ENCODE measurements at regions not wholly inside any gene's neighbourhood (a gene's known extent, or its start where the extent isn't known, plus 50 kb on each side); places are given as distances from the start of the nearest gene placed in this dataset.

DNA sequence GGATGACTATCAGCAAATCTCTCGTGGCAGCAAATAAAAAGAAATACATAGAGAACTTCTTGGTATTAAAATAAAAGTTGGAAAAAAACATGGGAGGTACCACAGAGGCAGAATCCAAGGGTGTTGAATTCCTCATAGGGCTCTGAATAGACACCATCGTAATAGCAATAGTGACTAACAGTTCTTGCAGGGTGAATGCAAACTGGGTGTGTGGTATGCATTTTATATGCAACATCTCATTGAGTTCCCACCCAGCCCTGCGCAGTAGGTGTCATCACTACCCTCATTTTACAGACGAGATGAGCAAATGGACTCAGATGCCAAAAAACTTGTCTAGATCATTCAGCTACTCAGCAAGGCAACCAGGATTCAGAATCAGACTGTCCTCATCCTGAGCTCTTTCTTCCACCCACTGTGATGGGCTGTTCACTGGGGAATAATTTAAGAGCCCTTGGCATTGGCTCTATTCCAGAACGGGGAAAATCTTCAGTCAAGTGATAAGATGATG lies 354.6 kb upstream of the CDH11 start:
- no peaks in the 10 kb centered on the region for H3K4me1 ChIP-seq (ENCODE audit: control insufficient read depth, insufficient read depth, low read length)
- H3K27ac ChIP-seq (ENCODE audit: low read length) = no peak overlapping the region
- no peak overlapping the region for H3K4me3 ChIP-seq (ENCODE audit: low read length)
- no peak for DNase-seq
- H3K36me3 ChIP-seq (ENCODE audit: control insufficient read depth, insufficient read depth, low read length) = no peaks in the 10 kb centered on the region
- WGBS (ENCODE audit: insufficient coverage, low lambda C conversion rate) = 80% methylated on average over 2 of the region's 5 CpGs
- H3K27me3 ChIP-seq (ENCODE audit: control insufficient read depth, insufficient read depth, low read length) = no peaks in the 10 kb centered on the region
- H3K9me3 ChIP-seq (ENCODE audit: control insufficient read depth, low read depth, low read length) = no peaks in the 10 kb centered on the region

DNA sequence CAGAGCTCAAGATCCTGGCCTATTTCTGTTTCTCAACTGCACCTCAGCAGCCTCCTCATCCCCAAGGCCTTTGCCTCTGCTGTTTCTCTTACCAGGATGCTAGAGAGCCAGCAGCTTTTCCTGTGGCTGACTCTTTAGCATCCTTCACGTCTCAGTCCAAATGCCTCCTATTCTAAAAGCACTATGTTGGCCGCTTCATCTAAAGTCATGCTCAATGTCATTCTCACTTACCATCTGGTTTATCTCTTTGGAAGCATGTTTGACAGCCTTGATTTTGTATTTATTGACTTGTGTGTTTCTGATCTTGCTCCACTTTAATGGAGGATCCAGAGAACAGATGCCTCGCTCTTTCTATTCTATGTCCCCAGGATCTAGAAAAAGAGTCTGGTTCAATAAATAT lies 351.8 kb upstream of the CDH11 start:
- Histone ChIP-seq H3K36me3 (ENCODE audit: control insufficient read depth, insufficient read depth, low read length) (no peaks in the 10 kb centered on the region), H3K9me3 (ENCODE audit: control insufficient read depth, low read depth, low read length) (no peaks in the 10 kb centered on the region), H3K27ac (ENCODE audit: low read length) (no peak overlapping the region), H3K27me3 (ENCODE audit: control insufficient read depth, insufficient read depth, low read length) (no peaks in the 10 kb centered on the region), H3K4me1 (ENCODE audit: control insufficient read depth, insufficient read depth, low read length) (no peaks in the 10 kb centered on the region), H3K4me3 (ENCODE audit: low read length) (no peak overlapping the region)
- DNase-seq = no peak
- WGBS (ENCODE audit: insufficient coverage, low lambda C conversion rate) = no CpG with 5 or more reads among the region's 3 CpGs

DNA sequence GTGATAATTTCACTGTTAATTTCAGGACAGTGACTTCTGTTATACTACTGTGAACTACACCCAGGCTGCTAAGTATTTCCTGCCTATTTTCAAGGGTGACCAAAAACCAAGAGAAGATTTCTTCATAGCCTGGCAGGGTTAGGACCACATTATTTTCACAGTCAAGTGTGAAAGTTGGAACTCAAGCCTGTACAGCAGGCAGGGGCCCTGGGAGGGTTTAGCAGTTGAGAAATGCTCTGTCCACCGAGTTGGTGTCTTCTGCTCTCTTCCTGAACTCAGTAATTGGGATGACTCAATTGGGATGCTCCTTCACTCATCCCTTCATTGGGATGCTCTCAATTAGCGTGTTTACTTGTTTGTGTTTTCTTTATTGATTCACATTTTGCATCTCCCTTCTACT lies 347.3 kb upstream of the CDH11 start:
- no peak for DNase-seq
- no peaks in the 10 kb centered on the region for H3K36me3 ChIP-seq (ENCODE audit: control insufficient read depth, insufficient read depth, low read length)
- no peaks in the 10 kb centered on the region for H3K27me3 ChIP-seq (ENCODE audit: control insufficient read depth, insufficient read depth, low read length)
- H3K4me1 ChIP-seq (ENCODE audit: control insufficient read depth, insufficient read depth, low read length) = no peaks in the 10 kb centered on the region
- no peak overlapping the region for H3K27ac ChIP-seq (ENCODE audit: low read length)
- WGBS (ENCODE audit: insufficient coverage, low lambda C conversion rate) = 100% methylated on average over 1 of the region's 2 CpGs
- no peak overlapping the region for H3K4me3 ChIP-seq (ENCODE audit: low read length)
- H3K9me3 ChIP-seq (ENCODE audit: control insufficient read depth, low read depth, low read length) = no peaks in the 10 kb centered on the region

DNA sequence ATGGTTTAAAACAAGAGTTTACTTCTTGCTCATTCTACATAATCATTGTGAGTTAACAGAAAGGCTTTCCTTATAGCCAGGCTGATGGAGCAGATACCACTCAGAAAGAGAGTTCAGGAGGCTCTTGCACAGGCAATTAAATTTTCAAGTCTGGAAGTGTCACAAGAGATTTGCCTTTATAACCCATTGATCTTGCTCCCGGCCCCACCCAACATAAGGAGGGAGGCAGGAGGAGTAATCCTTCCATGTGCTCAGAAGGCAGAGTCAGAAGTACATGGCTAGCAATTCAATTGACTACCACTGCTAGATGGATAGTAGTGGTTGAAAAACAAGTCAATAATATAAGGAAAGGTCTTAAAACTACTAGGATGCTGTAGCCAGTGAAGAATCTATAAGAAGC lies 346.3 kb upstream of the CDH11 start:
- Histone ChIP-seq H3K27me3 (ENCODE audit: control insufficient read depth, insufficient read depth, low read length) (no peaks in the 10 kb centered on the region), H3K4me3 (ENCODE audit: low read length) (no peak overlapping the region), H3K4me1 (ENCODE audit: control insufficient read depth, insufficient read depth, low read length) (no peaks in the 10 kb centered on the region), H3K27ac (ENCODE audit: low read length) (no peak overlapping the region), H3K9me3 (ENCODE audit: control insufficient read depth, low read depth, low read length) (no peaks in the 10 kb centered on the region), H3K36me3 (ENCODE audit: control insufficient read depth, insufficient read depth, low read length) (no peaks in the 10 kb centered on the region)
- DNase-seq = no peak
- WGBS (ENCODE audit: insufficient coverage, low lambda C conversion rate) = no CpG with 5 or more reads among the region's 1 CpG

DNA sequence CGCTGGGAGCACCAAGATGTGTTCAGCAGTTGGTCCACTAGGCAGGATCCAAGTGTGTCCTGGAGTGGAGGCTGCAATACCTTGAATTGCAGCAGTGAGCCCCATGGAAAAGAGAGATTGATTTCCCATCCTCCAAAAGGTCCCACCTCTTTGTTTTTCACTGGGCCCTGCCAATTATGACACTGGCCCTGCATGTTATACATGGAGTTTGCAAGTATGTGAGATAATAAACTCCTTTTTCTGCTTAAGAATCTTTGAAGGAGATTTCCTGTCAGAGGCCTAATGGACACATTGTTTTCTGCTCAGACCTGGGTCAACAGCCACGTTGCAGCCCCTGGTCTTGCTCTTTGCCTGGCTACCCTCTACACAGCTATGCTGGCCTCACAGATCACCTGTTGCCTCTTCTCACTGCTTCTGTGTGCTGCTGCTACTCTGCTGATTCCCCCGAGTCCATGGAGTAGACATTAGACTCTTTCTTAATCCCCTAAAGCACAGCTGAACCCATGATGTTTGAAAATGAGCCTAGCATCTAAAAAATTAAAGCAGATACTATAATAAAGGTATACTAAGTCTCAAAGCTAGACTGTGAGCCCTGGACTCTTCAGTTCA lies 341.9 kb upstream of the CDH11 start:
- WGBS (ENCODE audit: insufficient coverage, low lambda C conversion rate) = no CpG with 5 or more reads among the region's 3 CpGs
- no peaks in the 10 kb centered on the region for H3K9me3 ChIP-seq (ENCODE audit: control insufficient read depth, low read depth, low read length)
- no peak overlapping the region for H3K4me3 ChIP-seq (ENCODE audit: low read length)
- H3K4me1 ChIP-seq (ENCODE audit: control insufficient read depth, insufficient read depth, low read length) = no peaks in the 10 kb centered on the region
- H3K27ac ChIP-seq (ENCODE audit: low read length) = no peak overlapping the region
- no peaks in the 10 kb centered on the region for H3K36me3 ChIP-seq (ENCODE audit: control insufficient read depth, insufficient read depth, low read length)
- DNase-seq = no peak
- no peaks in the 10 kb centered on the region for H3K27me3 ChIP-seq (ENCODE audit: control insufficient read depth, insufficient read depth, low read length)

DNA sequence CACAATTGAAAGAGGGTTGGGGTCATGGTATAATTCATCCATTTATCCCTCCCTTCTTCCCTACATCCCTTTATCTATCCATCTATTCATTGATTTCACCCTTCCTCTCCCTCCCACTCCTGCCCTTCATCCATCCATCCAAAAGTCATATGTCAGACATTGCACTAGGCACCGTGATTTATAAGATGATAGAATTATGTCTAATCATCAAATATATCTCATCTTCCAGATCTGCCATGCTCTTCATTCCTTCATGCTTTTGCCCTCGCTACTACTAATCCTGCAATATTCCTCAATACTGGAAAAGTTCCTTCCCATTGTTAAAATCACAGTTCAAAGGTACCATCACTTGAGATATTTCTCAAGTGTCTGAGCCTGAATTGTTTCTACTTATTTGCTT lies 335.2 kb upstream of the CDH11 start:
- Histone ChIP-seq H3K36me3 (ENCODE audit: control insufficient read depth, insufficient read depth, low read length) (no peaks in the 10 kb centered on the region), H3K4me1 (ENCODE audit: control insufficient read depth, insufficient read depth, low read length) (no peaks in the 10 kb centered on the region), H3K4me3 (ENCODE audit: low read length) (no peak overlapping the region), H3K9me3 (ENCODE audit: control insufficient read depth, low read depth, low read length) (no peaks in the 10 kb centered on the region), H3K27ac (ENCODE audit: low read length) (no peak overlapping the region), H3K27me3 (ENCODE audit: control insufficient read depth, insufficient read depth, low read length) (no peaks in the 10 kb centered on the region)
- no peak for DNase-seq
- WGBS (ENCODE audit: insufficient coverage, low lambda C conversion rate) = 83% methylated on average over 1 of the region's 2 CpGs

DNA sequence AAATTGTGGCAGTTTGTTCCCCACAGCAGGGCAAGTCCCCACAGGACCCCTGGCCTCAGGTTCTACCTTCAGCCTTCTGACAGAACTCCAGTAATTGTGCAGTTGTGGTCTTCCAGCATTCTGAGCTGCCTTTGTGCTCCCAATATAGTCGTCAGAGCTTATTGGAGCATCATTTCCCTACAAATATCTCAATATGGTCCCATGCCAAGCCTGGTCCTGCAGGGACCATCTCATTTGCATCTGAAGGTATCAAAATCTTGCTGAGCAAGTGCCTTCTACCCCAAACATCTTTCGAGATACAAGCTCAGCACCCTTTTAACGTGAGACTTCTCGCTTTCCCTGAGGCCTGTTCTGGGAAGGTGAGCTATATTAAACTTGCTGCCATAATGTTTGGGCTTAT lies 333.9 kb upstream of the CDH11 start:
- WGBS (ENCODE audit: insufficient coverage, low lambda C conversion rate) = 100% methylated on average over 3 of the region's 4 CpGs
- Histone ChIP-seq H3K36me3 (ENCODE audit: control insufficient read depth, insufficient read depth, low read length) (no peaks in the 10 kb centered on the region), H3K4me3 (ENCODE audit: low read length) (no peak overlapping the region), H3K9me3 (ENCODE audit: control insufficient read depth, low read depth, low read length) (no peaks in the 10 kb centered on the region), H3K27me3 (ENCODE audit: control insufficient read depth, insufficient read depth, low read length) (no peaks in the 10 kb centered on the region), H3K4me1 (ENCODE audit: control insufficient read depth, insufficient read depth, low read length) (no peaks in the 10 kb centered on the region), H3K27ac (ENCODE audit: low read length) (no peak overlapping the region)
- DNase-seq = no peak

DNA sequence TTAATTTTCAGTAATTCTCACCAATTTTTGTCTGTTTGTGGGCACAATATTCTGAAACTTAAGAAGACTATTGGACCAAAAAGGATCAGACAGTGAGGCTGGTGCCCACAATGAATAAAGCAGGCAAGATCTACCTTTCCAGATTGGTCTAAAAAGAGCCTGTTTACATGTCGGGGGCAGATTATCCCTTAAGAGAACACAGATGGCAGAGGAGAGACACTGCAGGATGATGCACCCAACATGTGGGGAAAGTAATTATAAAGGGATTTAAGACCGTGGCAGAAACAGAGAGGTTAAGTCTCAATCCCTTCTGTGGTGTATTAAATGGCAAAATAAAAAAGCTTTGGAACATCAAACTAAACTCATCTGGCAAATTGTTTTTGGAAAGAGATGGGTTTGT lies 331.8 kb upstream of the CDH11 start:
- Histone ChIP-seq H3K9me3 (ENCODE audit: control insufficient read depth, low read depth, low read length) (no peaks in the 10 kb centered on the region), H3K27me3 (ENCODE audit: control insufficient read depth, insufficient read depth, low read length) (no peaks in the 10 kb centered on the region)
- DNase-seq = no peak

DNA sequence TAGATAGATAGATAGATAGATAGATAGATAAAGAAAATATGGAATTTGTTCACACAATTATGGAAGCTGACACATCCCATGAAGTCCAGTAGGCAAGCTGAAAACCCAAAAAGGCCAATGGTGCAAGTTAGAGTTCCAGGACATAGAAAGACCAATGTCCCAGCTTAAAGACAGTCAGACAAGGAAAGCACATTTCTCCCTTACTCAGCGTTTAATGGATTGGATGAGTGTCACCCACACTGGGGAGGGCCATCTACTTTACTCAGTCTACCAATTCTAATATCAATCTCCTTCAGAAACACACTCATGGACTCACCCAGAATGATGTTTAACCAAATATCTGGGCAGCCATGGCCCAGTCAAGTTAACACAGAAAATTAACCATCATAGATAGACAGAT lies 327.7 kb upstream of the CDH11 start:
- Histone ChIP-seq H3K9me3 (ENCODE audit: control insufficient read depth, low read depth, low read length) (no peaks in the 10 kb centered on the region), H3K27ac (ENCODE audit: low read length) (no peak overlapping the region), H3K4me1 (ENCODE audit: control insufficient read depth, insufficient read depth, low read length) (no peaks in the 10 kb centered on the region), H3K4me3 (ENCODE audit: low read length) (no peak overlapping the region), H3K27me3 (ENCODE audit: control insufficient read depth, insufficient read depth, low read length) (no peaks in the 10 kb centered on the region), H3K36me3 (ENCODE audit: control insufficient read depth, insufficient read depth, low read length) (no peaks in the 10 kb centered on the region)
- no CpG with 5 or more reads among the region's 1 CpG for WGBS (ENCODE audit: insufficient coverage, low lambda C conversion rate)
- no peak for DNase-seq

More for the DNA sequence above, 331.8 kb upstream of the CDH11 start:
- H3K4me1 ChIP-seq (ENCODE audit: control insufficient read depth, insufficient read depth, low read length) = no peaks in the 10 kb centered on the region
- no peak overlapping the region for H3K27ac ChIP-seq (ENCODE audit: low read length)
- no peak overlapping the region for H3K4me3 ChIP-seq (ENCODE audit: low read length)
- H3K36me3 ChIP-seq (ENCODE audit: control insufficient read depth, insufficient read depth, low read length) = no peaks in the 10 kb centered on the region
- WGBS (ENCODE audit: insufficient coverage, low lambda C conversion rate) = no CpG with 5 or more reads among the region's 2 CpGs

DNA sequence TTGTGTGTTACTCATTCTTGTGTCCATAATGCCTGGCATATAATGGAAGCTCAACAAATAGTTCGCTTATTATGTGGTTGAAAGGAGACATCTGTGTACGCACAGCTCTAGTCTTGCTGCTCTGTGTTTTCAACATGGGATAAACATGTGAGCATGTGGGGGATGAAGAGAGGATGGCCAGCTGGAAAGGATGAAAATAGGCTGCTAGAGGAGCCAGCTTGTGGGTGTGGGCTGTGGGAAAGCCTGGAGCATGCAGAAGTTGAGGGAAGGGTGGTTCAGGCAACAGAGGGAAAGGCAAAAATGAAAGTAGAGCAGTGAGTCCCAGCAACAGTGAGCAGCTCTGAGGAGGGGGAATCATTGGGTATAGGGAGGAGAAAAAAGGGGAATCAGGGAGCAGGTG lies 324.6 kb upstream of the CDH11 start:
- Histone ChIP-seq H3K27ac (ENCODE audit: low read length) (no peak overlapping the region), H3K9me3 (ENCODE audit: control insufficient read depth, low read depth, low read length) (no peaks in the 10 kb centered on the region), H3K4me1 (ENCODE audit: control insufficient read depth, insufficient read depth, low read length) (no peaks in the 10 kb centered on the region), H3K27me3 (ENCODE audit: control insufficient read depth, insufficient read depth, low read length) (no peaks in the 10 kb centered on the region), H3K4me3 (ENCODE audit: low read length) (no peak overlapping the region), H3K36me3 (ENCODE audit: control insufficient read depth, insufficient read depth, low read length) (no peaks in the 10 kb centered on the region)
- no CpG with 5 or more reads among the region's 2 CpGs for WGBS (ENCODE audit: insufficient coverage, low lambda C conversion rate)
- no peak for DNase-seq

Measured in large intestine (tissue), 3 donors.